Peyer's patch (tissue), 4 donors: ENCODE measurements at regions not wholly inside any gene's neighbourhood (a gene's known extent, or its start where the extent isn't known, plus 50 kb on each side); places are given as distances from the start of the nearest gene placed in this dataset.

ENCODE experiments used
- POLR2A ChIP-seq, 2 donors: fragments of 450-650 bp; IDR thresholded peaks; one replicate each; pipeline ENCODE4 v1.5.1; 2017; ENCODE audit warnings: antibody characterized with exemption in 2 of 2, mild to moderate bottlenecking in 2 of 2, moderate library complexity in 2 of 2
- TF ChIP-seq, protein P1 (sequence below), 6 experiments: fragments of 450-650 bp in 4 of 6; fragments of 200-600 bp in 2 of 6; sonication (generic) in 1 of 6; IDR thresholded peaks; one replicate each; pipeline ENCODE4 v1.5.1; 2017 to 2019; ENCODE audit warnings: antibody characterized with exemption in 6 of 6, mild to moderate bottlenecking in 3 of 6, moderate library complexity in 1 of 6

DNA sequence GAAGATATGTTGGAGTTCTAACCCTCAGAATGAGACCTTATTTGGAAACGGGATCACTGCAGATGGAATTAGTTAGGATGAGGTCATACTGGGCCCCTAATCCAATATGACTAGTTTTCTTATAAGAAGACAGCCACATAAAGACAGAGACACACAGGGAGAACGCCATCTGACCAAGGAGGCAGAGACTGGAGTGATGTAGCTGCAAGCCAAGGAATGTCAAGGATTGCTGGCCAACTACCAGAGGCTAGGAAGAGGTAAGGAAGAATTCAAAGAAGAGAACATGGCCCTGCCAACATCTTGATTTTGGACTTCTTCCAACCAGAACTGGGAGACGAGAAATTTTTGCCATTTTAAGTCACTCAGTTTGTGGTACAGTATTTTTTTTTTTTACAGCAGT is 152.8 kb upstream of the DIPK2B start:
- TF ChIP-seq, protein P1, sequence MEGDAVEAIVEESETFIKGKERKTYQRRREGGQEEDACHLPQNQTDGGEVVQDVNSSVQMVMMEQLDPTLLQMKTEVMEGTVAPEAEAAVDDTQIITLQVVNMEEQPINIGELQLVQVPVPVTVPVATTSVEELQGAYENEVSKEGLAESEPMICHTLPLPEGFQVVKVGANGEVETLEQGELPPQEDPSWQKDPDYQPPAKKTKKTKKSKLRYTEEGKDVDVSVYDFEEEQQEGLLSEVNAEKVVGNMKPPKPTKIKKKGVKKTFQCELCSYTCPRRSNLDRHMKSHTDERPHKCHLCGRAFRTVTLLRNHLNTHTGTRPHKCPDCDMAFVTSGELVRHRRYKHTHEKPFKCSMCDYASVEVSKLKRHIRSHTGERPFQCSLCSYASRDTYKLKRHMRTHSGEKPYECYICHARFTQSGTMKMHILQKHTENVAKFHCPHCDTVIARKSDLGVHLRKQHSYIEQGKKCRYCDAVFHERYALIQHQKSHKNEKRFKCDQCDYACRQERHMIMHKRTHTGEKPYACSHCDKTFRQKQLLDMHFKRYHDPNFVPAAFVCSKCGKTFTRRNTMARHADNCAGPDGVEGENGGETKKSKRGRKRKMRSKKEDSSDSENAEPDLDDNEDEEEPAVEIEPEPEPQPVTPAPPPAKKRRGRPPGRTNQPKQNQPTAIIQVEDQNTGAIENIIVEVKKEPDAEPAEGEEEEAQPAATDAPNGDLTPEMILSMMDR (IDR thresholded peaks at IDR 0.05): no peak
- no peak for TF ChIP-seq POLR2A (IDR thresholded peaks at IDR 0.05)
